ENCODE measurements at regions not wholly inside any gene's neighbourhood (a gene's known extent, or its start where the extent isn't known, plus 50 kb on each side); places are given as distances from the start of the nearest gene placed in this dataset.

- no peak overlapping the region for H3K27ac ChIP-seq
- H3K27me3 ChIP-seq, result no peaks in the 10 kb centered on the region
- intact Hi-C loops (cut with DNase I), result no loop called here
- H3K4me1 ChIP-seq, result peaks cover 16% of the 10 kb centered on the region
- no peak for ATAC-seq
- no peaks in the 10 kb centered on the region for H3K36me3 ChIP-seq (replicated peaks in 1 of 2; ENCODE audit: insufficient read depth in 1 of 2, low read depth in 2 of 2)
- TF ChIP-seq CTCF (IDR thresholded peaks at IDR 0.05), result no peak
- DNase-seq, result no peak
- WGBS, 2 donors, result 91 to 93% methylated on average over 4 of the region's 4 CpGs
- no peak overlapping the region for H3K4me3 ChIP-seq
- H3K9me3 ChIP-seq, result no peaks in the 10 kb centered on the region
Measured at GRCh38 chr13:73721571-73721970, 412.6 kb downstream of the KLF12 start.

GRCh38 chr13:73720216-73720840 lies 413.9 kb downstream of the KLF12 start:
- intact Hi-C loops (cut with DNase I), result no loop called here
- DNase-seq (no peak), ATAC-seq (no peak)
- Histone ChIP-seq H3K9me3 (no peaks in the 10 kb centered on the region), H3K27ac (no peak overlapping the region), H3K4me1 (peaks cover 16% of the 10 kb centered on the region), H3K36me3 (replicated peaks in 1 of 2; ENCODE audit: insufficient read depth in 1 of 2, low read depth in 2 of 2) (no peaks in the 10 kb centered on the region), H3K27me3 (no peaks in the 10 kb centered on the region), H3K4me3 (no peak overlapping the region)
- TF ChIP-seq CTCF (IDR thresholded peaks at IDR 0.05) (no peak), POLR2A (IDR thresholded peaks at IDR 0.05) (no peak)
- 85 to 89% methylated on average over 5 of the region's 5 CpGs for WGBS, 2 donors

GRCh38 chr13:73718246-73718645 lies 416.0 kb downstream of the KLF12 start:
- WGBS, 2 donors, result 85 to 90% methylated on average over 6 of the region's 6 CpGs
- no peak overlapping the region for H3K27ac ChIP-seq
- no peak for ATAC-seq

GRCh38 chr13:73717632-73718031 lies 416.6 kb downstream of the KLF12 start:
- ATAC-seq (peak; percentile 72), DNase-seq (peak in 2 of 4 donors; percentile 12 to 13)
- peaks cover 16% of the 10 kb centered on the region for H3K4me1 ChIP-seq
- H3K36me3 ChIP-seq (replicated peaks in 1 of 2; ENCODE audit: insufficient read depth in 1 of 2, low read depth in 2 of 2), result no peaks in the 10 kb centered on the region
- WGBS, 2 donors, result 9 to 16% methylated on average over 2 of the region's 2 CpGs
- no peak overlapping the region for H3K4me3 ChIP-seq
- intact Hi-C loops (cut with DNase I), result no loop called here
- no peaks in the 10 kb centered on the region for H3K27me3 ChIP-seq
- TF ChIP-seq POLR2A (IDR thresholded peaks at IDR 0.05) (no peak), CTCF (IDR thresholded peaks at IDR 0.05) (no peak)
- peak overlapping the region; percentile 19 to 59 (median 32) for H3K27ac ChIP-seq
- H3K9me3 ChIP-seq, result no peaks in the 10 kb centered on the region

More at GRCh38 chr13:73718246-73718645, 416.0 kb downstream of the KLF12 start:
- peaks cover 16% of the 10 kb centered on the region for H3K4me1 ChIP-seq
- H3K4me3 ChIP-seq, result no peak overlapping the region
- no peak for TF ChIP-seq POLR2A (IDR thresholded peaks at IDR 0.05)
- no peak for TF ChIP-seq CTCF (IDR thresholded peaks at IDR 0.05)
- H3K9me3 ChIP-seq, result no peaks in the 10 kb centered on the region
- intact Hi-C loops (cut with DNase I), result no loop called here
- H3K36me3 ChIP-seq (replicated peaks in 1 of 2; ENCODE audit: insufficient read depth in 1 of 2, low read depth in 2 of 2), result no peaks in the 10 kb centered on the region
- no peak for DNase-seq
- no peaks in the 10 kb centered on the region for H3K27me3 ChIP-seq

- DNase-seq, result no peak
- no peak for ATAC-seq
- Histone ChIP-seq H3K9me3 (no peaks in the 10 kb centered on the region), H3K27ac (no peak overlapping the region), H3K36me3 (replicated peaks in 1 of 2; ENCODE audit: insufficient read depth in 1 of 2, low read depth in 2 of 2) (no peaks in the 10 kb centered on the region), H3K4me1 (peaks cover 16% of the 10 kb centered on the region), H3K27me3 (no peaks in the 10 kb centered on the region), H3K4me3 (no peak overlapping the region)
- intact Hi-C loops (cut with DNase I), result no loop called here
- TF ChIP-seq CTCF (IDR thresholded peaks at IDR 0.05) (no peak), POLR2A (IDR thresholded peaks at IDR 0.05) (no peak)
- 66 to 70% methylated on average over 2 of the region's 2 CpGs for WGBS, 2 donors
Measured at GRCh38 chr13:73715911-73716510, 418.2 kb downstream of the KLF12 start.

Measured in body of pancreas (tissue), 4 donors.